NOMO-1 (cell line): ENCODE measurements at regions not wholly inside any gene's neighbourhood (a gene's known extent, or its start where the extent isn't known, plus 50 kb on each side); places are given as distances from the start of the nearest gene placed in this dataset.
A peak's percentile ranks its signal among the peaks of the same experiment; 100 is the strongest.

Experiments used
- DNase-seq, 2 experiments: peaks; one replicate each; lab custom pipeline; 2025; ENCODE audit not compliant: unreplicated experiment in 2 of 2; lab: John Stamatoyannopoulos, UW

DNA sequence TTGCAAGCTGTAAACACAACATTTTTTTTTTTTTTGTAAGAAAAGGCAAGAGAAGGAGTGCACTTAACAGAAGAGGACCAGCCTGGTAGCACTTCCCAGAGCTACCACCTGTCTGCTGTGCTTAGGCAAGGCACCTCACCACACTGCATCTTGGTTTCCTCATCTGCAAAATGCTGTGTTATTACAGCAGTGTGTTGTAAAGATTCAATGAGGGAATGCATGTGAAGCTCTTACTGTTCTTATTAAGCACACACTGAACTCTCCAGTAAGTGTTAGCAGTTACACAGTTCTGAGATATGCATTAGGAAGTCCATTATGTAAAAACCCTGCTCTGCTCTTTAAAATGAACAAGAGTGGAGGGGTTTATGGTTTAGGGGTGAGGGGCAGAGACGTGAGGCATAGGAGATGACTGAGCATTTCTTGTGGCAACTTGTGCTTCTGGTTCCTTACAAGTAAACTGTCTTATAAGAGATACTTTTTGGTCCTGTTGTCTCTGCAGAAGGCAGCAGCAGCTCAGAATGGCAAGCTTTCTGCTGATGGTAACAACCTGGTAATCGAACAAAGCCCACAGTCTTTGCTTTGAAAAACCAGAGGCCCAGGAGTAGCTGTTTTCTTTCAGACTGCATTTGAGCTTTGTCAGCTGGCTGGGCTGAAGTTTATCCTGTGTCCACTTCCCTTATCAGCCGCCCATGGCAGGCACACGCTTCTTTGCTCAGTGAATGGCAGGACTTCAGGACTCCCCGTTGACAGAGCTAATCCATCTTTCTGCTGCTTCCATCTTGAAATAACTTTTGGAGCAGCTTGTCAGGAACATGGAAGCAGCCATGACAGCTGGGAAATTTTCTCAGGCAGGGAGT lies 98.8 kb upstream of the BMPER start:
- no peak for DNase-seq

DNA sequence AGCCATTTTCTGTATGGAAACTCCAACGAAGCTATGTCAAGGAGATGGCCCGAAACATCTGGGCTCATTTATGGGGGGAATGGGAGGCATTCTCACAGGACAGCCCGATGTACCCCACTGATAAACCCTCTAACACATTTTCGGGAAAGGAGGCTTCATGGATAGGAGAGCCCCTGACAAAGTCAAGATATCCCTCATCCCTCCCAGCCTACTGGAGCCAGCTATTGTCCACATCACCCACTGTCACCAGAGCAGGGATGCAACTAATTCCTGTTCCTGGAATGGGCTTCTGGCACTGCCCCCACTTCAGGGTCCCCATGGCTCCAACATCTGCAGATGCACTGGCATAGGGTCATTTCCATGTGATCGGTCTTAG lies 98.2 kb upstream of the BMPER start:
- DNase-seq = no peak

DNA sequence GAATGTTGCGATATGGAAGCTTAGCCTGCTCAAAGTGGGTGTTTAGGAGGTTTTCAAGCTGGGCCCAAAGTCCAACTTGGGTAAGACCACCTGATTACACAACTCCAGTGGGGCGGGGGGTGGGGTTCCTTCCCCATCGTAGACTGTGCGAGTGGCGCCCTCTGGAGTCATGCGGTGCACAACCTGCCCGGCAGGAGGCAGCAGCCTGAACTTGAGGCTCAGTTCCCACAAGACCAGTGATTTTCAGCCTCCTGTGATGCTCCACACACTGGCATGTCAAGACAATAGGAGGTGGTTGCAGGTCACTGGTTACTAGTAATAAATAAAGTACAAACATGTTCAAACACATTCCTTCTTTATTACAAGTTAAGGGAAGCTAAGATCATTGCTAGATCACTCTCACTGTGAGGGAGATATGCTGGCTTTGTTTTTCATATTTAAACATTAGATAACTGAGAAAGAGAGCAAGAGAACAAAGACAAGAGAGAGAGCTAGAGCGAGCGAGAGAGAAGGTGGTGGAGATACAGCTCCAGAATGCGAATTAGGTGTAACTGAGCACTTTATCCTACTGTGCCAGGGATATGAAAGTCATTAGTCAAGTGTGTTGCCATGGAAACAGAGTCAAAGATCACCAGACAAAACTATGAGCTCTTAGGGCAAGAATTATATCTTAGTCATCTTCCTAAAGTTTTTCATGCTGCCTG lies 97.4 kb upstream of the BMPER start:
- DNase-seq = no peak

DNA sequence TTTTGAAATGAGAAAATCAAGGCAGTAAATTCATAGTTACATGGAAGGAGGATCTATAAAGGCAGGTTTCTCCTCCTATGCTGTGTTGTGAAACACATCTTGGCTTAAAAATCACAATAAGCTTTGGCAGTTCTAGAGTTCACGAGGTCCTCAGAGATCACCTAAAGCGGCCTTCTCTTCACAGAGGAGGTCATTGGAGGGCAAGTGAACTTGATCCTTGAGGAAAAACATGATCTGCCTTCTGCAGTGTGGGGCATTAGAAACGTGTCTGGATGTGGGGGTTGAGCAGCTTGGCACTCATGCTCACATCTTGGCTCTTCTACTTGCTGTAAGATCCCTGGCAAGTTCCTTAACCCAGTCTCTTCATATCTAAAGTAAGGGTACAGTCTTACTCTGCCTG lies 96.1 kb upstream of the BMPER start:
- DNase-seq = no peak

DNA sequence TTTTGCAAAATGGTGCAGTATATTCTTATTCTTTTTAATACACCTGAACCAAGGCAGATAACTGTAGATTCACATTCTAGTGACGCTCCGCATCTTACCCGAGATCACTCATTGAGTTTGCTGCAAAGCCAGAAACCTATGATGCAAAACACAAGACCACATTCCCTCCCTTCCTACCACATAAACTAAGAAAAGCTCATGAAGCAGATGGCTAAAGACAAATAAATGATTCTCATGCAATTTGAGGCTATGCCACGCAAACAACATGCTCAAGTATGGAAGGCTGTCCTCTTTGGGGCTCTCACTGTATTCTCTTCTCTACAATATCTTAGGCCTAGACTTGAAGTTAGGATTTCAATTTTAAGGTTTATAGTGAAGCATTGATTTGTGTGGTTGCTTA lies 95.0 kb upstream of the BMPER start:
- no peak for DNase-seq

DNA sequence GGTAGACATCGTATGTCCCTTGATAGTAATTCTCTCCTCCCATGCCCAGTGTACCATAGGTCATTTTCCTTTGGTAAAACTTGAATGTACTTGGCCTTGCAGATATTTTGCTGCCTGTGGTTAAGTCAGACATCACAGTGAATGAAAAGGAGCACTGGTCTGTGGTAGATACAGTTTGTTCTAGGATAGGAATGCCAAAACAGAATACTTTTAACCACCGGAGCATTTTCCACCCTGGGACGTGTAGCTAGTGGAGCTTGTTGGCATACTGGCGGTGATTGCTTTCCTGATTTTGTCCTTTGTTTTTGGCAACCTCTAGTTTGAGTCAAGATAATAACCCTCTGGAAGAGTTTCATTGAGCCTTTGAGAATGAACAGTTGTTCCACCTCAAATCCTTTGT lies 92.0 kb upstream of the BMPER start:
- DNase-seq = no peak

DNA sequence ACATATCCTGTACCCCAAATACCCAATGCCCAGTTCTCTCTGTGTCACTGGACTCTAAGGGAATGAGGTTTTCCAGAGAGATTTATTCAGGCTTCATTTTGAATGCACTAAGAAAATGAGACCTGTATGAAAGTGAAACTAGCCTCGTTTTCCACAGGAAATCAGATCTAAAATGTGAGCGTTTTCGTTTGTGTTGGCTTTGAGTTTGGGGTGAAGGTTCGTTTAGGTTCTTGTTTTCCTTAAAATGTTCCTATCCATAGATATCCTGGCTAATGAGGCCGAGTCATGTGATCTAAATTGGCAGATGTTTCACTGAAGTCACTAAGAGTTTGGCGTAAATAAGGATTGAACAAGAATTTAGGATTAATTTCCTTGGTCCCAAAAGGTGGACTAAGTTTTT lies 90.9 kb upstream of the BMPER start:
- no peak for DNase-seq

DNA sequence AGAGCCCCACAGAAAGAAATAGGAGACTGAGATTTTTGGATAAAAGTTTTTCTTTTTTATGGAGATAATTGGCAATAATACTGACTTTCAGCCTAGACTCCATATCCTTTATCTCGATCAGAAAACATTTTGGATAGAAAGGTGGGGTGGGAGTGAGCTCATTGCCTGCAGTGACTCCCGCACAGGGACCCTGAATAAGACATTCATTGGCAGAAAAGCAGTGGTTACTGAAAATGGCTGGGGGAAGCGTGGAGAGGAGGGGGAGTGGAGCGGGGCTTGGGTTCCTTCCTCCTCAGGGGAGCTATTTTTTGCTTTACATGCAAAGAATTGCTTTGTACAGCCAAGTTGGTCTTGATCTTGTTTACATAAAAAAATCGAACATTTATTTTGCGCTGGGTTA lies 90.4 kb upstream of the BMPER start:
- no peak for DNase-seq

DNA sequence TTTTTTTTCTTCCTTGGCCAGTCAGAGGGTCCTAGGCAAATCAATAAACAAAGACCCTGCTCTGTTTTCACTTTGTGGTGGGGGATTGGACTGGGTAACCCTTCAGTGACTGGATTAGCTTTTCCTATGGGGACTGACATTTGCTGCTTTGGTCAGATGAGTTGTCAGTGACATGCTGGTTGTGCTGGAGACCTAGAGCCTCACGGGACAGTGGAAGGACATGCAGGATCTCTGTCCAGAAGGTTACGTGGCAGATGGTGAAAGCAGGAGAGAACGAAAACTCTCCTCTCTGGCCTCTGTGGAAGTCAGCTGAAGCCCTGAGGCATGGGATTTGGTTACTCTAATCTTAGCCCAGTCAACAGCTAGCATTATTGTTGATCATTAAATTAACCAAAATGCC lies 90.0 kb upstream of the BMPER start:
- no peak for DNase-seq

DNA sequence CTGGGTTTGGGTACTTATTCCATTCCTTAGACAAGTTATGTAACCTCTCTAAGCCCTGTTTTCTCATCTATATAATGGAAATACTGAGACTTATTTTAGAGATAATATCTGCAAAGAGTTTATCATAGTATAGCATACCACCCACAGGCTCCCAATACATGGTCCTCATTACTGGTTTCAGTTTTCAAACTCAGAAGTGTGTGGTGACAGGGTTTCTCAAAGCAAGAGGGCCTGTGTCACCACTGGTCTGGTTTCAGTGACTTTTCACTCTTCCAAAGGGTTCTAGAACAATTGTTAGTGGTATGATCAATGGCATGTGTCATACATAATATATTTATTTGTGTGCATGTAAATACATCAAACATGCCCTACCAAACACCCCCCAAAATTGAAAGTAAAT lies 89.2 kb upstream of the BMPER start:
- DNase-seq = no peak

DNA sequence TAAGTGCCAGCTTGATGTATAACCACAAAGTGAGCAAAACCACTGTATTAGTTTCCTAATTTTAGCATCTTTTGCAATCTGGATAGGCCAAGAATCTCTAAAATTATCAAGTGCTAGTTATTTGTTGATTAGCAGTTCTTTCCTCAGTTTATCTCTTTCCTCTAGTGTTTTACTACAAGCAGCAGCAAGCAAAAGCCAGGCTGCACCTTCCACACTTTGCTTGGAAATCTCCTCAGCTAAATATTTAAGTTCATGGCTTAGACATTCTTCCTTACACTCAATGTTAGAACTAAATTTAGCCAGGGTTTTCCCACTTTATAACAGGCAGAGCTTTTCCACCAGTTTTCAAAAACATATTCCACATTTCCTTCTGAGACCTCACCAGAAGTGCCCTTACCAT lies 85.7 kb upstream of the BMPER start:
- DNase-seq = peak in 1 of 2 experiments; percentile 7

DNA sequence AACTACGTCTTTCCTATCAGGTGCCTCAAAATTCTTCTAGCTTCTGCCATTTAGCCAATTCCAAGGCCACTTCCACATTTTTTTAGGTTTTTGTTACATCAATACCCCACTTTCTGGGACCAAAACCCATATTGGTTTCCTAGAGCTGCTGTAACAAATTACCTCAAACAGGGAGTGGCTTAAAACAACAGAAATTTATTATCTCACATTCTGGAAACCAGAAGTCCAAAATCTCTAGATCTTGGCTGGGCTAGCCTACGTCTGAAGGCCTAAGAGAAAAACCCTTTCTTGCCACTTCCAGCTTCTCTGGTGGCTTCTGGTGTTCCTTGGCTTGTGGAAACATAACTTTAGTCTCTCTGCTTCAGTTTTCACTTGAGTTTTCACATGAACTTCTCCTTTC lies 85.1 kb upstream of the BMPER start:
- DNase-seq = no peak

DNA sequence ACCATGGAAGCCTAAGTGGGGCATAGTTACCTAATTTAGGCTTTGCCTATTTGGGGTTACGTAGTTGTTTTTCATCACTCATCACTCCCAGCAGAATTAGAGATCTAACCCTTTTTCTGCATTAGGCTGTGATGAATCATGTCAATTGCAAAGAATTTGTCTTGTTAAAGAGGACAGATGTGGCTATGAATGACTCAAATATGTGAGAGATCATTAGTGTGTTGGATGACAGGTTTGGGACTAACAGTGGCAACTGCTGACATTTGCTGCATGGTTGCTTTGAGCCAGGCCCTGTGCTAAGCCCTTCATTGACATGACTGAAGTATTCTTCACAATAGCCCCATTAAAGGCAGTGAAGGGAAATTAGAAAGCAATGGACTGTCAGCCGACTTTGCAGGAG lies 83.4 kb upstream of the BMPER start:
- DNase-seq = no peak

DNA sequence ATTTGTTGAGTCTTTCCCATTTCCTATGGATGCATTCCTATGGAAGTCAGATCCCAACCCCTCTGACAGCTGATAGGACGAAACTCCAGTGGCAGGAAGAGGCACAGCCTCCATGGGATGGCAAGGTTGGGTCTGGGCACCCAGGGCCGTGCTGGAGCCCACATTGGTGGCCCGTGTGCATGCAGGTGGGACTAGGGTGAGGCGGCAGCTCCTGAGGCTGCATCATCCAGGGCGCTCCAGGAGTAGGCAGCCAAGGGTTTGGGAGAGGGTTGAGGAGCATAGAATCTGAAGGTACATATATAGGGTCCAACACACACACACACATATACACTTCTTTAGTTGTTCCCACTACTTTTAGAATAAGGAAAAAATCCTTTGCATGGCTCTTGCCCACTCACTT lies 81.4 kb upstream of the BMPER start:
- no peak for DNase-seq

DNA sequence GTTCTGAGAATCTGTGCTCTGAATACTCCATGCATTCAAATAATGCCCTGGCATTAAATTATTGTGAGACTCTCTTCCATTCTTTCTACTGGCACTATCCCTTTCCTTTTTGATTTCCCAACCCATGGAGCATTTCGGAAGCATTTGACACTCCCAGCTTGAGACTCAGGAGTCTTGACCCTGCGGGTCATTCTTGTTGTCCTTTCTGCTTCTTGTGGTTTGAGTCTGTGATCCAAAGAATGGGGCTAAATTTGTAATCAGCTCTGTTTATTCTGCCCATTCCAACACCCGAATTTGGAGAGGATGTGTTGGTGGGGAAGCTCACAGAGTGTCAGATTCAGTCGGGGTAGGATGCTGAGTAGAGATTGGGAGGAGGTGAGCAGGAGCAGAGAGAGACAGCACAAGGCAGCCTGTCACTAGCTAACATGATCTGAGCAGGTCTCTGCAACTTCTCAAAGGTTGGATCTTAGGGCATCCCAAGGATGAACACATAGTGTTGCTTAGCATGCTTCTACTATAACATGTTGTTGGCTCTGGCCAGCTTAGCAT lies 80.4 kb upstream of the BMPER start:
- DNase-seq = no peak

DNA sequence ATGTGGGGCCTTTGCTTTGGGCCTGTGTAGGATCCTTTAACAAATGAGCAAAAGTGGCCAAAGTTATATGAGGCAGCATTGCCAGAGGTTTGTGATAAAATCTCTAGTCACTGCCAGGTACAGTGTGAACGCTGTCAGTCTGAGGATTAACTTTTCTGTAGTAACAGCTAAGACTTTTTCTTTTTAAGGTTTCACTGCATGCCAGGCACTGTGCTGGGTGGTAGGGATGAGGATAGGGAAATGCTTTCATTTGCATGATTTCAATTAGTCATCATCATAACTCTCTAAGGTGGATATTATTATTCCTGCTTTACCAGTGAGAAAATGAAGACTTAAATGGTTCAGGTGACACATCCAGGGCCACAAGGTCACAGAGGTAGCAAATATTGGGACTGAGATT lies 79.7 kb upstream of the BMPER start:
- DNase-seq = no peak

DNA sequence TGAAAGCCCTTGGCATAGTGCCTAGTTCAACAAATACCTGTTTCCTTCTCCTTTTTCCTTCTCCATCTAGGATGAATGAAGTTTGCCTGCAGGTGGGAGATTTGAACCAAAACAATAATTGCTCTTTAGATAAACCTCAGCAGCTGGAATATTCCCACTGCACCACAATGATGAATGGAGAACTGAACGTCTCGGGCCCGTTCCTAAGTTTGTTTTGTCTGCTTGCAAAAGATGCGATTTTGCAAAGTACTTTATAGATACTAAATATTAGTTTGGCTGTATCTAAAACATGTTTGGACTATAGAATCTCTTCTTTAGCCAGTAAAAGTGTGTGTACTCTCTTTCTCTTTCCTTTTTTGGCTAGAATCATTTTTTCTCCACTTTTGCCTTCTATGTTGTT lies 75.8 kb upstream of the BMPER start:
- no peak for DNase-seq

DNA sequence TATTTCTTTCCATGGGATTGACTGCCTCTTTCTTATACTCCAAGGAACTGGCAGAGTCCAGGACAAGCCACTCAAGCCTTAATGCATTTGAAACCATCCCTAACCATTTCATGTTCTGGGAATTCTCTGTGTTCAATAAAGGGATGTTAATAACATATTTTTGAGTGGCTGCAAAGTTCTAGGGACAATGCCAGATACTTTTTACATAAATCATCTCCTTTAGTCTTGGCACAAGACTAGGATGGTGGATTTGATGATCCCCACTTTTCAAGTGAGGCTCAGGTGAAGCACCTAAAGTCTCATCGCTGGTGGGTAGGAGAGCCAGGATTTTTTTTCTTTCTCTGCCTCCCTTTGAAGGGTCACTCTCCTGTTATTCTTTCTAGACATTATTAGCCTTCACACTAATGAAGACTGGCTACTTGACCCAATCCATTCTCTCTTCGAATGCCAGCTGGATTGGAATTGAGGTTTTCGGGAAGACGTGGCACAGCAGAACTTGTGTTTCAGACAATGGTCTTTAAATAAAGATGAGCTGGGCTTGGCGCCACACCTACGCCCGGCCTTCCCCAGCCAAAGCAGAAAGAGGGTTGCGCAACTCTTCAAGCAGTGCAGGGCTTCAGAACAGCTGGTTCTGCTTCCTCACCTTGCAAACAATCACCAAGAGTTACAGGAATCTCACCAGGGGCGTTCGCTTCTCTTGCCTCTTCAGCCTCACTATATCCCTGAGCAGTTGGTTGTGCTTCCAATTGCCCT lies 73.8 kb upstream of the BMPER start:
- DNase-seq = peak; percentile 37 to 39

DNA sequence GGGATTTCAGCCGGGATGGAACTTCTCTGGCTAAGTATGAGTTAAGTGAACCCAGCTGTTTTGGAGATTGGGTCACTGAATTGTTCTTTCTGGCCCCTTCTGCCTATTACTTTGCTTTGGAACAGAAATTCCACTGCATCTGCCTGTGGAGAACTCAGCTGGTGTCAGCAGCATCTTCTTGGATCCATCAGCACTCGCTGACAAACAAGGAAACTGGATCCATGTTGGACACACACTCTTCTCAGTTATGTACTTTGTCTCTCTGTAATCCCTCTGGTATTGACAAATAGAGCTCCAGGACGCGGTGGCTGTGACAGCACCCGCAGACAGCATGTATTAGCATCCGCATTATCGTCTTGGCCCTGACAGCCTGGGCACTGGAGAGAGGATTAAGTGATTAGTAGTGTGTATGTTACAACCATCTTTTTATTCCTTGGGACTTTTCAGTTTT lies 73.0 kb upstream of the BMPER start:
- DNase-seq = no peak

DNA sequence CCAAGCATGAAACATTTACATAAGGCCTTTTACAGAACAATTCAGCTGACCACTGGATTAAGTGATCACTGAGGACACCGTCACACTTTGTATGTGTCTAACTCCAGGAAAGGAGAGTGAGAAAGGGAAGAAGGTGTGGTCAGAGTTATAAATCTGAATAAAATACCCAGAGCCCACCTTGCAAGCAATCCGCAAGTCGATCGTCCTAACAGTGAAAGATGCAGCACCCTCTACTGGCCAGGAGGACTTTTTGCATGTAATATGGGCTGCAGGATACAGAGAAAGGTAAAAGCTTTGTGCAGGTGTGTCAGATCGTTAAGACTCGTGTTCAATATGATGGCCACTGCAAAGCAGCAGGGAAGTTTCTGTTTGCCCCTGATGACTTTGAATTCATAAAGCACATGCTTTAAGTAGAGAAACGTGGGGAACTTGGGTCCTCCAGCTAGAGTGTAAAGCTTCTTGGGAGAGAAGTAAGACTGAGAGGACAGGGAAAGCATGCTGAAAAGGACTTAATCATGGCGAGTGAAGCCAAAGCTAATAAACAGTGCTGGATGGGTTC lies 68.5 kb upstream of the BMPER start:
- DNase-seq = no peak

DNA sequence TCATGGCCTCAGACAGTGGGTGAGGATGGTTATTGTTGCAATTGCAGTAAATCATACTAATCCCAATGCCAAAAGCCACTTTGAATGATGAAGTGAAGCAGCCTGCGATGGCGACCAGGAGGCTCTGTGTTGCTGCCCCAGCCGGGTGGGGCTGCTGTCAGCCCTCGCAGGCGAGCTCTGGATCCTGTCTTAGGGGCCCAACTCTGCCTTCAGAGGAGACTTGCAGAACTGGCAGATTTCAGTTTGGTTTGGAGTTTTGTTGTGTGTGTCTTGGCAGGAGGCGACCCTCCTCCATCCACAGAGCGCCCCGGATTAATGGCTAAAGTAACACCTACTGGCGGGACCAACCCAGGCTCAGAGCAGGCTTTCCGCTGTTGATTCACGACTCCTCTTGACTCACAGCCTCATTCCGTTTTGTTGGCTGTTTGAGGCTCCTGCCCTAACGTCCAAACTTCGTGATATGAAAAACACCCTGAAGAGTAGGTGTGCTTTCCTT lies 67.9 kb upstream of the BMPER start:
- no peak for DNase-seq
